T-cell (primary cell): ENCODE measurements at regions not wholly inside any gene's neighbourhood (a gene's known extent, or its start where the extent isn't known, plus 50 kb on each side); places are given as distances from the start of the nearest gene placed in this dataset.

Source experiments
- ATAC-seq, 4 experiments: fragments of 200-7000 bp in 3 of 4; fragments of 150-1000 bp in 1 of 4; cut with Tn5 transposase; replicated peaks in 1 of 4; 1 replicate in 3 of 4; 2 replicates in 1 of 4; pipeline ENCODE4 v1.10.0; 2021; ENCODE audit warnings: moderate library complexity in 3 of 4, mild to moderate bottlenecking in 2 of 4, moderate number of reproducible peaks in 1 of 4
- CTCF ChIA-PET, 2 donors: fragments of 300-600 bp; sonication (Branson Sonifier 250); formaldehyde crosslinking; loops; one replicate each; lab custom pipeline; 2022; ENCODE audit warnings: antibody characterized with exemption in 2 of 2; lab: Charles Lee
- POLR2A ChIA-PET, 2 donors: fragments of 300-600 bp; sonication (Branson Sonifier 250); formaldehyde crosslinking; loops; one replicate each; lab custom pipeline; 2022; ENCODE audit warnings: antibody characterized with exemption in 2 of 2; lab: Charles Lee
- DNase-seq, 35 experiments: peaks; one replicate each; pipeline versions ENCODE4 v3.0.0 to v3.0.0-alpha.2; 2013 to 2023
- H3K27ac ChIP-seq: one replicate; pipeline ENCODE4 v1.5.1; 2013; ENCODE audit warnings: low read length
- H3K27me3 ChIP-seq, 2 experiments: replicated peaks in 1 of 2; 1 replicate in 1 of 2; 2 replicates in 1 of 2; pipeline versions ENCODE4 v1.6.1 to v1.7.0; 2013; ENCODE audit warnings: low read length in 1 of 2, mixed read lengths in 1 of 2; ENCODE audit not compliant: control insufficient read depth in 2 of 2, insufficient read depth in 2 of 2; ENCODE audit errors: extremely low read depth in 1 of 2
- H3K36me3 ChIP-seq, 2 donors: 1 replicate in 1 of 2; 2 replicates in 1 of 2; pipeline versions ENCODE4 v1.6.1 to v1.7.0; 2013; ENCODE audit warnings: low read length in 1 of 2; ENCODE audit not compliant: control insufficient read depth in 2 of 2, insufficient read depth in 1 of 2; ENCODE audit errors: extremely low read depth in 1 of 2
- H3K4me1 ChIP-seq, 2 experiments: 1 replicate in 1 of 2; 2 replicates in 1 of 2; pipeline versions ENCODE4 v1.6.1 to v1.7.0; 2013; ENCODE audit warnings: low read length in 2 of 2, mixed read lengths in 1 of 2; ENCODE audit not compliant: insufficient read depth in 2 of 2, control insufficient read depth in 1 of 2; ENCODE audit errors: extremely low read depth in 1 of 2
- H3K4me3 ChIP-seq, 2 donors: 1 replicate in 1 of 2; 2 replicates in 1 of 2; pipeline versions ENCODE4 v1.5.1 to v1.7.0; 2013; ENCODE audit warnings: mild to moderate bottlenecking in 2 of 2, low read length in 1 of 2, moderate library complexity in 1 of 2; ENCODE audit not compliant: control insufficient read depth in 1 of 2; ENCODE audit errors: extremely low read depth in 1 of 2
- H3K9me3 ChIP-seq: 2 replicates; pipeline ENCODE4 v1.7.0; 2013
- H3K27ac Mint-ChIP-seq, 2 donors: one replicate each; pipeline ENCODE4 v1.8.0; 2020 to 2021; ENCODE audit warnings: mild to moderate bottlenecking in 2 of 2, mixed read lengths in 2 of 2
- H3K27me3 Mint-ChIP-seq, 2 donors: one replicate each; pipeline ENCODE4 v1.8.0; 2021 to 2022; ENCODE audit warnings: mixed read lengths in 2 of 2
- H3K36me3 Mint-ChIP-seq: one replicate; pipeline ENCODE4 v1.8.0; 2021; ENCODE audit warnings: mixed read lengths
- H3K4me1 Mint-ChIP-seq, 3 donors: one replicate each; pipeline ENCODE4 v1.8.0; 2020 to 2022; ENCODE audit warnings: mixed read lengths in 3 of 3, mild to moderate bottlenecking in 1 of 3
- H3K4me3 Mint-ChIP-seq, 3 donors: one replicate each; pipeline ENCODE4 v1.8.0; 2020 to 2022; ENCODE audit warnings: mild to moderate bottlenecking in 3 of 3, mixed read lengths in 3 of 3, moderate library complexity in 3 of 3
- H3K9me3 Mint-ChIP-seq, 3 donors: one replicate each; pipeline ENCODE4 v1.8.0; 2020 to 2022; ENCODE audit warnings: mixed read lengths in 3 of 3
- WGBS: methylation state at CpG from one replicate; pipeline ENCODE4 v1.1.5; 2013; ENCODE audit warnings: missing lambda C conversion rate; ENCODE audit not compliant: insufficient coverage; 5-methylcytosine and 5-hydroxymethylcytosine counted together

GRCh38 chr20:54849741-54850140 lies 374.3 kb downstream of the DOK5 start:
- no peaks in the 10 kb centered on the region for H3K4me1 ChIP-seq
- no peaks in the 10 kb centered on the region for H3K36me3 ChIP-seq
- ChIA-PET CTCF (no interaction called here), POLR2A (interaction anchor here in 1 of 2 donors (0.6 kb wide), 1 partner anchor 8 kb away, joined by 10 read pairs; no protein-coding TSS in a partner anchor)
- WGBS: 71% methylated on average over 1 of the region's 3 CpGs
- Mint-ChIP-seq H3K4me1 (no peaks in the 10 kb centered on the region), H3K27me3 (peaks cover 2 to 5% of the 10 kb centered on the region in 2 donors), H3K36me3 (no peaks in the 10 kb centered on the region), H3K27ac (no peak overlapping the region), H3K9me3 (peaks cover 0 to 16% (median 3%) of the 10 kb centered on the region in 3 donors), H3K4me3 (no peak overlapping the region)
- no peak overlapping the region for H3K4me3 ChIP-seq
- no peaks in the 10 kb centered on the region for H3K9me3 ChIP-seq
- DNase-seq (no peak), ATAC-seq (no peak)
- no peaks in the 10 kb centered on the region for H3K27me3 ChIP-seq
- H3K27ac ChIP-seq: no peak overlapping the region

- Mint-ChIP-seq H3K4me3 (no peak overlapping the region), H3K27ac (no peak overlapping the region), H3K4me1 (no peaks in the 10 kb centered on the region), H3K27me3 (peaks cover under 1 to 2% of the 10 kb centered on the region in 2 donors), H3K36me3 (no peaks in the 10 kb centered on the region), H3K9me3 (peaks cover 0 to 9% (median 3%) of the 10 kb centered on the region in 3 donors)
- WGBS: no CpG with 5 or more reads among the region's 2 CpGs
- H3K27ac ChIP-seq: no peak overlapping the region
- no peaks in the 10 kb centered on the region for H3K9me3 ChIP-seq
- no peaks in the 10 kb centered on the region for H3K36me3 ChIP-seq
- no peak for DNase-seq
- POLR2A ChIA-PET: no interaction called here
- no peaks in the 10 kb centered on the region for H3K27me3 ChIP-seq
- CTCF ChIA-PET: no interaction called here
- H3K4me1 ChIP-seq: no peaks in the 10 kb centered on the region
- ATAC-seq: no peak
- no peak overlapping the region for H3K4me3 ChIP-seq
Measured at GRCh38 chr20:54848984-54849538, 373.7 kb downstream of the DOK5 start.

GRCh38 chr20:54848262-54848661 lies 372.9 kb downstream of the DOK5 start:
- H3K27ac Mint-ChIP-seq: no peak overlapping the region
- Histone ChIP-seq H3K4me3 (no peak overlapping the region), H3K27me3 (no peaks in the 10 kb centered on the region), H3K27ac (no peak overlapping the region), H3K4me1 (no peaks in the 10 kb centered on the region), H3K9me3 (no peaks in the 10 kb centered on the region), H3K36me3 (no peaks in the 10 kb centered on the region)
- H3K4me1 Mint-ChIP-seq: no peaks in the 10 kb centered on the region
- H3K36me3 Mint-ChIP-seq: no peaks in the 10 kb centered on the region
- H3K27me3 Mint-ChIP-seq: peaks cover 0 to 2% of the 10 kb centered on the region in 2 donors
- ATAC-seq: no peak
- no peak for DNase-seq
- CTCF ChIA-PET: no interaction called here
- H3K9me3 Mint-ChIP-seq: peaks cover 0 to 6% (median 3%) of the 10 kb centered on the region in 3 donors
- no CpG with 5 or more reads among the region's 5 CpGs for WGBS
- H3K4me3 Mint-ChIP-seq: no peak overlapping the region
- POLR2A ChIA-PET: interaction anchor here in 1 of 2 donors (0.6 kb wide), 1 partner anchor 71 kb away, joined by 10 read pairs; no protein-coding TSS in a partner anchor

DNA sequence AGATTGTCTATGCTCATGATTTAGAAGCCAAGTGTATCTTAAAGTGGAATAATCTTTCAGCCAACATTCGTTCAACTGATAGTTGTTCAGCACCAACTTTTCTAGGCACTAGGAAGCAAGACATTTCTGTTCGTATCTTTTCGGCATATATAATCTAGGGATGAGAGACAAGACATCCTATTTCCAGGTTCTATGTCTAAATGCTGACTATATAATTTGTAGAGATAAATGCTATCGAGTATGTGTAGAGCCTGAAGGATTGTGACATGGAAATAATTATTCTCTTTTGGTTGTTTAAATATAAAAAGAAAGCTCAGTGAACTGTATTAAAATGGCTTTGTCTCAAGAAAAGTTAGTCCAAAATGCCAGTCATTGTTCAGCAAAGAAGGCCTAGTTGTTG lies 371.6 kb downstream of the DOK5 start:
- no peak for ATAC-seq
- whole genome bisulfite sequencing: 83% methylated on average over 1 of the region's 4 CpGs
- H3K27me3 Mint-ChIP-seq: no peaks in the 10 kb centered on the region
- no peak overlapping the region for H3K4me3 Mint-ChIP-seq
- Histone ChIP-seq H3K36me3 (no peaks in the 10 kb centered on the region), H3K4me3 (no peak overlapping the region), H3K4me1 (no peaks in the 10 kb centered on the region), H3K27me3 (no peaks in the 10 kb centered on the region), H3K27ac (no peak overlapping the region), H3K9me3 (no peaks in the 10 kb centered on the region)
- ChIA-PET POLR2A (no interaction called here), CTCF (no interaction called here)
- no peaks in the 10 kb centered on the region for H3K36me3 Mint-ChIP-seq
- no peak for DNase-seq
- no peaks in the 10 kb centered on the region for H3K4me1 Mint-ChIP-seq
- H3K27ac Mint-ChIP-seq: no peak overlapping the region
- peaks cover 0 to 6% (median 3%) of the 10 kb centered on the region in 3 donors for H3K9me3 Mint-ChIP-seq

- Histone ChIP-seq H3K4me3 (no peak overlapping the region), H3K9me3 (no peaks in the 10 kb centered on the region), H3K27ac (no peak overlapping the region), H3K27me3 (no peaks in the 10 kb centered on the region), H3K4me1 (no peaks in the 10 kb centered on the region), H3K36me3 (no peaks in the 10 kb centered on the region)
- Mint-ChIP-seq H3K27me3 (no peaks in the 10 kb centered on the region), H3K4me1 (no peaks in the 10 kb centered on the region), H3K36me3 (no peaks in the 10 kb centered on the region), H3K27ac (no peak overlapping the region), H3K4me3 (no peak overlapping the region), H3K9me3 (peaks cover 2 to 7% (median 3%) of the 10 kb centered on the region in 3 donors)
- DNase-seq (no peak), ATAC-seq (no peak)
- CTCF ChIA-PET: no interaction called here
- POLR2A ChIA-PET: no interaction called here
- WGBS: no CpG with 5 or more reads among the region's 2 CpGs
Measured at GRCh38 chr20:54844346-54844745, 369.0 kb downstream of the DOK5 start.

DNA sequence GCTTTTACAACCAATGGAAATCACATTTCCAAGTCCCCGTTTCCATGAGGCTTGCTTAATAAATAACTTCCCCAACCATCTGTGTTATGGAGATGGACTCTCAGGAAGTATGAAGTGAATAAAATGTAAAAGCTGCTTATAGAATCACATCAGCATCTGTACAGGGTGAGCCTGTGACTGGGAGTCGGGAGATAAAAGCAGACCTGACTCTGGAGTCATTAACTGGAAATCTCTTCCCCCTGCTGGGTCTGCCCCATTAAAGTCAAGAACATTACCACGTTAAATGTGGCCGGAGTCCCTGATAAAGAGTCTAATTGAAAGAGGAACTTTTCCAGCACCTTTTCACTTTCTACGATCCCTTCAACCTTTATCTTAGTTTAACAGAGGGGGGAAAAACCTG lies 368.5 kb downstream of the DOK5 start:
- Mint-ChIP-seq H3K36me3 (no peaks in the 10 kb centered on the region), H3K4me3 (no peak overlapping the region), H3K9me3 (peaks cover 2 to 7% (median 3%) of the 10 kb centered on the region in 3 donors), H3K4me1 (no peaks in the 10 kb centered on the region), H3K27ac (no peak overlapping the region), H3K27me3 (no peaks in the 10 kb centered on the region)
- Histone ChIP-seq H3K4me1 (no peaks in the 10 kb centered on the region), H3K36me3 (no peaks in the 10 kb centered on the region), H3K4me3 (no peak overlapping the region), H3K27me3 (no peaks in the 10 kb centered on the region), H3K27ac (no peak overlapping the region), H3K9me3 (no peaks in the 10 kb centered on the region)
- DNase-seq (no peak), ATAC-seq (no peak)
- WGBS: no CpG with 5 or more reads among the region's 5 CpGs
- CTCF ChIA-PET: no interaction called here
- POLR2A ChIA-PET: no interaction called here

GRCh38 chr20:54843431-54843830 lies 368.0 kb downstream of the DOK5 start:
- WGBS: no CpG with 5 or more reads among the region's 1 CpG
- Histone ChIP-seq H3K4me3 (no peak overlapping the region), H3K4me1 (no peaks in the 10 kb centered on the region), H3K27ac (no peak overlapping the region), H3K36me3 (no peaks in the 10 kb centered on the region), H3K9me3 (no peaks in the 10 kb centered on the region), H3K27me3 (no peaks in the 10 kb centered on the region)
- Mint-ChIP-seq H3K4me1 (no peaks in the 10 kb centered on the region), H3K36me3 (no peaks in the 10 kb centered on the region), H3K27me3 (no peaks in the 10 kb centered on the region), H3K4me3 (no peak overlapping the region), H3K9me3 (peaks cover 2 to 7% (median 3%) of the 10 kb centered on the region in 3 donors), H3K27ac (no peak overlapping the region)
- POLR2A ChIA-PET: no interaction called here
- CTCF ChIA-PET: no interaction called here
- ATAC-seq (no peak), DNase-seq (no peak)
